ENCODE measurements at regions not wholly inside any gene's neighbourhood (a gene's known extent, or its start where the extent isn't known, plus 50 kb on each side); places are given as distances from the start of the nearest gene placed in this dataset.

GRCh38 chr11:71060391-71060791 is 192.0 kb downstream of the SHANK2 start:
- H2BK5ac ChIP-seq (ENCODE audit: low read length), result no peak overlapping the region
- H3K27ac ChIP-seq (ENCODE audit: low read depth, low read length), result no peak overlapping the region
- no peak for DNase-seq
- no peak overlapping the region for H2BK15ac ChIP-seq (replicated peaks; ENCODE audit: low read depth)
- no peaks in the 10 kb centered on the region for H3K79me2 ChIP-seq (ENCODE audit: control insufficient read depth, insufficient read depth, low read length)
- H4K5ac ChIP-seq (ENCODE audit: low read length), result no peak overlapping the region
- no peak overlapping the region for H2AK5ac ChIP-seq (ENCODE audit: low read length)
- no peak overlapping the region for H3K18ac ChIP-seq (ENCODE audit: low read length)
- H3K36me3 ChIP-seq (ENCODE audit: control insufficient read depth, insufficient read depth, low read length), result no peaks in the 10 kb centered on the region
- H3K79me1 ChIP-seq (ENCODE audit: low read length), result no peaks in the 10 kb centered on the region
- no peaks in the 10 kb centered on the region for H3K27me3 ChIP-seq (ENCODE audit: insufficient read depth, low read length, poor library complexity)
- H3K23ac ChIP-seq (ENCODE audit: low read length), result no peak overlapping the region
- no peak overlapping the region for H3K4me3 ChIP-seq (ENCODE audit: low read length)
- H4K8ac ChIP-seq (ENCODE audit: low read depth, low read length), result no peak overlapping the region
- no peak overlapping the region for H3K56ac ChIP-seq (ENCODE audit: low read length)
- no peak overlapping the region for H2BK120ac ChIP-seq (ENCODE audit: low read depth, low read length)
- no peak overlapping the region for H3K4me2 ChIP-seq (ENCODE audit: low read length)
- no CpG with 5 or more reads among the region's 9 CpGs for WGBS (ENCODE audit: extremely low coverage, insufficient coverage, low lambda C conversion rate)
- H3K4me1 ChIP-seq (ENCODE audit: control insufficient read depth, low read depth, low read length), result no peaks in the 10 kb centered on the region
- no peak overlapping the region for H3K4ac ChIP-seq (ENCODE audit: low read depth, low read length)
- no peak overlapping the region for H3K9ac ChIP-seq (ENCODE audit: low read length)

- H3K79me1 ChIP-seq (ENCODE audit: low read length), result no peaks in the 10 kb centered on the region
- no peak overlapping the region for H4K8ac ChIP-seq (ENCODE audit: low read depth, low read length)
- no peak overlapping the region for H2AK5ac ChIP-seq (ENCODE audit: low read length)
- no peak overlapping the region for H2BK15ac ChIP-seq (replicated peaks; ENCODE audit: low read depth)
- no peak overlapping the region for H3K56ac ChIP-seq (ENCODE audit: low read length)
- H3K23ac ChIP-seq (ENCODE audit: low read length), result no peak overlapping the region
- no peak overlapping the region for H3K4ac ChIP-seq (ENCODE audit: low read depth, low read length)
- DNase-seq, result no peak
- H3K4me1 ChIP-seq (ENCODE audit: control insufficient read depth, low read depth, low read length), result no peaks in the 10 kb centered on the region
- no peaks in the 10 kb centered on the region for H3K36me3 ChIP-seq (ENCODE audit: control insufficient read depth, insufficient read depth, low read length)
- no peaks in the 10 kb centered on the region for H3K79me2 ChIP-seq (ENCODE audit: control insufficient read depth, insufficient read depth, low read length)
- no peak overlapping the region for H2BK5ac ChIP-seq (ENCODE audit: low read length)
- no CpG with 5 or more reads among the region's 12 CpGs for WGBS (ENCODE audit: extremely low coverage, insufficient coverage, low lambda C conversion rate)
- H3K18ac ChIP-seq (ENCODE audit: low read length), result no peak overlapping the region
- no peak overlapping the region for H3K4me2 ChIP-seq (ENCODE audit: low read length)
- H4K5ac ChIP-seq (ENCODE audit: low read length), result no peak overlapping the region
- H3K9ac ChIP-seq (ENCODE audit: low read length), result no peak overlapping the region
- H3K27ac ChIP-seq (ENCODE audit: low read depth, low read length), result no peak overlapping the region
- H3K27me3 ChIP-seq (ENCODE audit: insufficient read depth, low read length, poor library complexity), result no peaks in the 10 kb centered on the region
- no peak overlapping the region for H3K4me3 ChIP-seq (ENCODE audit: low read length)
- no peak overlapping the region for H2BK120ac ChIP-seq (ENCODE audit: low read depth, low read length)
Observed at GRCh38 chr11:71059662-71060061, 192.7 kb downstream of the SHANK2 start.

GRCh38 chr11:71055925-71056324 is 196.5 kb downstream of the SHANK2 start:
- Histone ChIP-seq H2BK120ac (ENCODE audit: low read depth, low read length) (no peak overlapping the region), H3K4me3 (ENCODE audit: low read length) (no peak overlapping the region), H4K8ac (ENCODE audit: low read depth, low read length) (no peak overlapping the region), H2AK5ac (ENCODE audit: low read length) (no peak overlapping the region), H3K36me3 (ENCODE audit: control insufficient read depth, insufficient read depth, low read length) (no peaks in the 10 kb centered on the region), H3K4me2 (ENCODE audit: low read length) (no peak overlapping the region), H4K5ac (ENCODE audit: low read length) (no peak overlapping the region), H3K79me2 (ENCODE audit: control insufficient read depth, insufficient read depth, low read length) (no peaks in the 10 kb centered on the region), H3K27me3 (ENCODE audit: insufficient read depth, low read length, poor library complexity) (no peaks in the 10 kb centered on the region), H3K27ac (ENCODE audit: low read depth, low read length) (no peak overlapping the region), H2BK15ac (replicated peaks; ENCODE audit: low read depth) (no peak overlapping the region), H2BK5ac (ENCODE audit: low read length) (no peak overlapping the region), H3K4me1 (ENCODE audit: control insufficient read depth, low read depth, low read length) (no peaks in the 10 kb centered on the region), H3K79me1 (ENCODE audit: low read length) (no peaks in the 10 kb centered on the region), H3K9ac (ENCODE audit: low read length) (no peak overlapping the region), H3K18ac (ENCODE audit: low read length) (no peak overlapping the region), H3K4ac (ENCODE audit: low read depth, low read length) (no peak overlapping the region), H3K56ac (ENCODE audit: low read length) (no peak overlapping the region), H3K23ac (ENCODE audit: low read length) (no peak overlapping the region)
- no CpG with 5 or more reads among the region's 6 CpGs for WGBS (ENCODE audit: extremely low coverage, insufficient coverage, low lambda C conversion rate)
- no peak for DNase-seq

Data from mesendoderm (in vitro differentiated cells).